IMR-90 (cell line): ENCODE measurements at regions not wholly inside any gene's neighbourhood (a gene's known extent, or its start where the extent isn't known, plus 50 kb on each side); places are given as distances from the start of the nearest gene placed in this dataset.

Experiments
- ATAC-seq: fragments of 200-7000 bp; cut with Tn5 transposase; 2 replicates; pipeline ENCODE4 v1.9.1; 2020; ENCODE audit warnings: low read depth, mild to moderate bottlenecking, moderate library complexity
- BruUV-seq: library from RNA; stranded (reverse); fragments of 400-500 nt; replicated peaks from 2 replicates; lab custom pipeline; 2021; lab: Mats Ljungman, UMichigan
- CTCF ChIA-PET: fragments of 300-600 bp; formaldehyde crosslinking; extraction: SDS; loops from one replicate; lab custom pipeline; 2021; ENCODE audit warnings: antibody characterized with exemption; lab: Yijun Ruan, JAX
- POLR2A ChIA-PET: fragments of 300-600 bp; sonication (Branson Sonifier 250); formaldehyde crosslinking; loops from one replicate; lab custom pipeline; 2022; ENCODE audit warnings: antibody characterized with exemption; ENCODE audit not compliant: unreplicated experiment; lab: Charles Lee
- DNase-seq: peaks from one replicate; pipeline ENCODE4 v3.0.0; 2013
- H2AFZ ChIP-seq: replicated peaks from 2 replicates; pipeline ENCODE3; 2013; ENCODE audit warnings: low read length, mild to moderate bottlenecking; ENCODE audit not compliant: poor library complexity
- H2AK5ac ChIP-seq: 2 replicates; pipeline ENCODE4 v1.6.1; 2013; ENCODE audit warnings: low read depth, low read length, inconsistent platforms
- H2AK9ac ChIP-seq: replicated peaks from 2 replicates; pipeline ENCODE3; 2013; ENCODE audit warnings: mild to moderate bottlenecking, low read depth, low read length, moderate library complexity; ENCODE audit not compliant: poor library complexity
- H2BK120ac ChIP-seq: 2 replicates; pipeline ENCODE4 v1.6.1; 2013; ENCODE audit warnings: low read depth, low read length, inconsistent platforms
- H2BK15ac ChIP-seq: 3 replicates; pipeline ENCODE4 v1.6.1; 2013; ENCODE audit warnings: low read depth, low read length, inconsistent platforms
- H2BK20ac ChIP-seq: 2 replicates; pipeline ENCODE4 v1.6.1; 2013; ENCODE audit warnings: low read depth, mild to moderate bottlenecking, inconsistent platforms, low read length, moderate library complexity
- H2BK5ac ChIP-seq: 2 replicates; pipeline ENCODE4 v1.6.1; 2013; ENCODE audit warnings: mild to moderate bottlenecking, low read depth, low read length, inconsistent platforms; ENCODE audit not compliant: poor library complexity, severe bottlenecking
- H3K14ac ChIP-seq: replicated peaks from 2 replicates; pipeline ENCODE4 v1.6.1; 2013; ENCODE audit warnings: low read depth, low read length, inconsistent platforms
- H3K18ac ChIP-seq: 2 replicates; pipeline ENCODE4 v1.6.1; 2013; ENCODE audit warnings: low read depth, low read length, control low read depth
- H3K23ac ChIP-seq: 2 replicates; pipeline ENCODE4 v1.6.1; 2013; ENCODE audit warnings: low read depth, low read length, inconsistent platforms
- H3K27ac ChIP-seq: 2 replicates; pipeline ENCODE4 v1.5.1; 2013; ENCODE audit warnings: mild to moderate bottlenecking, control low read depth, low read length; ENCODE audit not compliant: insufficient read depth
- H3K27me3 ChIP-seq: 2 replicates; pipeline ENCODE4 v1.6.1; 2013; ENCODE audit warnings: low read length; ENCODE audit not compliant: control insufficient read depth, insufficient read depth
- H3K36me3 ChIP-seq: 2 replicates; pipeline ENCODE4 v1.6.1; 2013; ENCODE audit warnings: low read length, mixed read lengths; ENCODE audit not compliant: control insufficient read depth, insufficient read depth
- H3K4ac ChIP-seq: 2 replicates; pipeline ENCODE4 v1.6.1; 2013; ENCODE audit warnings: low read depth, low read length, inconsistent platforms
- H3K4me1 ChIP-seq: 2 replicates; pipeline ENCODE4 v1.6.1; 2013; ENCODE audit warnings: low read length, mixed read lengths; ENCODE audit not compliant: control insufficient read depth, insufficient read depth
- H3K4me2 ChIP-seq: 2 replicates; pipeline ENCODE4 v1.6.1; 2013; ENCODE audit warnings: low read depth, mild to moderate bottlenecking, control low read depth, low read length, moderate library complexity
- H3K4me3 ChIP-seq: 2 replicates; pipeline ENCODE4 v1.5.1; 2013; ENCODE audit warnings: low read depth, mild to moderate bottlenecking, control low read depth, low read length, moderate library complexity; ENCODE audit not compliant: insufficient read depth
- H3K56ac ChIP-seq: 2 replicates; pipeline ENCODE4 v1.6.1; 2013; ENCODE audit warnings: low read length, inconsistent platforms; ENCODE audit not compliant: insufficient read depth; ENCODE audit errors: extremely low read depth
- H3K79me1 ChIP-seq, 2 experiments: 2 replicates each; pipeline ENCODE4 v1.6.1; 2013; ENCODE audit warnings: low read length in 2 of 2, inconsistent platforms in 1 of 2, low read depth in 1 of 2
- H3K9ac ChIP-seq: 2 replicates; pipeline ENCODE4 v1.6.1; 2013; ENCODE audit warnings: low read depth, low read length, control low read depth
- H3K9me1 ChIP-seq: 2 replicates; pipeline ENCODE4 v1.6.1; 2013; ENCODE audit warnings: low read length, inconsistent platforms; ENCODE audit not compliant: insufficient read depth
- H3K9me3 ChIP-seq: 2 replicates; pipeline ENCODE4 v1.6.1; 2013; ENCODE audit warnings: low read length; ENCODE audit not compliant: control insufficient read depth, insufficient read depth
- H4K20me1 ChIP-seq: 2 replicates; pipeline ENCODE4 v1.6.1; 2013; ENCODE audit warnings: low read length, inconsistent platforms; ENCODE audit not compliant: insufficient read depth
- H4K5ac ChIP-seq: 2 replicates; pipeline ENCODE4 v1.6.1; 2013; ENCODE audit warnings: mild to moderate bottlenecking, low read depth, low read length, control low read depth
- H4K8ac ChIP-seq, 2 experiments: 2 replicates each; pipeline ENCODE4 v1.6.1; 2013; ENCODE audit warnings: low read depth in 2 of 2, low read length in 2 of 2, control low read depth in 1 of 2, inconsistent platforms in 1 of 2
- H4K91ac ChIP-seq: 2 replicates; pipeline ENCODE4 v1.6.1; 2013; ENCODE audit warnings: low read depth, low read length, inconsistent platforms; ENCODE audit not compliant: insufficient read depth
- BHLHE40 ChIP-seq: fragments of 150-350 bp; IDR thresholded peaks from 2 replicates; pipeline ENCODE4 v1.6.1; 2016; ENCODE audit warnings: mild to moderate bottlenecking, low read depth, low read length
- CHD1 ChIP-seq: IDR thresholded peaks from 2 replicates; pipeline ENCODE4 v1.6.1; 2012; ENCODE audit warnings: low read depth, low read length, improper control_type of control experiment
- MAFK ChIP-seq: IDR thresholded peaks from 2 replicates; pipeline ENCODE4 v1.6.1; 2012; ENCODE audit warnings: low read depth, low read length, improper control_type of control experiment
- MXI1 ChIP-seq: IDR thresholded peaks from 2 replicates; pipeline ENCODE4 v1.6.1; 2012; ENCODE audit warnings: low read depth, mild to moderate bottlenecking, low read length, moderate library complexity, borderline replicate concordance
- SMC3 ChIP-seq: fragments of 150-350 bp; IDR thresholded peaks from 2 replicates; pipeline ENCODE4 v1.6.1; 2016; ENCODE audit warnings: low read depth, mild to moderate bottlenecking, antibody characterized with exemption, low read length, moderate library complexity
- WGBS, 2 experiments: methylation state at CpG; one replicate each; pipeline versions ENCODE4 v1.1.5 to v1.1.7; 2013; ENCODE audit warnings: missing lambda C conversion rate in 2 of 2; ENCODE audit not compliant: insufficient read length in 1 of 2; ENCODE audit errors: extremely low coverage in 2 of 2; 5-methylcytosine and 5-hydroxymethylcytosine counted together
- dilution Hi-C: fragments of 300-500 bp; cut with HindIII; formaldehyde crosslinking; loops from one replicate; pipeline ENCODE4 v1.14.3; 2018; ENCODE audit warnings: low sequenced_read_pairs; ENCODE audit not compliant: unreplicated experiment
- in situ Hi-C: fragments of 300-500 bp; cut with MboI; formaldehyde crosslinking; loops from 3 replicates; pipeline ENCODE4 v1.14.3; 2019; ENCODE audit warnings: low sequenced_read_pairs, inconsistent platforms, mixed read lengths
- intact Hi-C: fragments of 100-400 bp; cut with micrococcal nuclease; formaldehyde crosslinking; loops from 2 replicates; pipeline ENCODE4 v1.10.0; 2022

GRCh38 chr9:71363286-71363961 is 242.0 kb upstream of the TRPM3 start:
- dilution Hi-C loops, result no loop called here
- no peak overlapping the region for H3K14ac ChIP-seq
- H4K91ac ChIP-seq, result no peak overlapping the region
- H3K56ac ChIP-seq, result no peak overlapping the region
- no peaks in the 10 kb centered on the region for H3K27me3 ChIP-seq
- H2BK5ac ChIP-seq, result no peak overlapping the region
- H2BK20ac ChIP-seq, result no peak overlapping the region
- no peak overlapping the region for H3K4me2 ChIP-seq
- no peaks in the 10 kb centered on the region for H3K4me1 ChIP-seq
- H3K9me1 ChIP-seq, result no peaks in the 10 kb centered on the region
- no peaks in the 10 kb centered on the region for H4K20me1 ChIP-seq
- no TSS peak for BruUV-seq
- H3K18ac ChIP-seq, result no peak overlapping the region
- H3K27ac ChIP-seq, result no peak overlapping the region
- intact Hi-C loops, result no loop called here
- TF ChIP-seq SMC3 (no peak), MXI1 (no peak), MAFK (no peak), CHD1 (no peak), BHLHE40 (no peak)
- no peak overlapping the region for H4K8ac ChIP-seq
- no peak for ATAC-seq
- in situ Hi-C loops, result no loop called here
- ChIA-PET POLR2A (no interaction called here), CTCF (interaction anchor here (1.4 kb wide), 1 partner anchor 10 kb away, joined by 3 read pairs; no protein-coding TSS in a partner anchor)
- H2AK9ac ChIP-seq, result no peak overlapping the region
- no peak overlapping the region for H2BK120ac ChIP-seq
- H3K79me1 ChIP-seq, result no peaks in the 10 kb centered on the region
- H2AFZ ChIP-seq, result no peak overlapping the region
- H2BK15ac ChIP-seq, result no peak overlapping the region
- H3K36me3 ChIP-seq, result no peaks in the 10 kb centered on the region
- no peak overlapping the region for H4K5ac ChIP-seq
- DNase-seq, result no peak
- H3K9ac ChIP-seq, result no peak overlapping the region
- no peak overlapping the region for H3K4me3 ChIP-seq
- H3K4ac ChIP-seq, result no peak overlapping the region
- no CpG with 5 or more reads among the region's 4 CpGs for WGBS, 2 experiments
- H3K9me3 ChIP-seq, result no peaks in the 10 kb centered on the region
- H3K23ac ChIP-seq, result no peak overlapping the region
- no peak overlapping the region for H2AK5ac ChIP-seq
